NCI-H2227 treated with DMSO at 0.1 percent for 48 hours (cell line): ENCODE measurements at regions not wholly inside any gene's neighbourhood (a gene's known extent, or its start where the extent isn't known, plus 50 kb on each side); places are given as distances from the start of the nearest gene placed in this dataset.
"Not testable (repeated sequence)": the region's sequence is repeated elsewhere in the genome, so short reads cannot be mapped to it uniquely, and the experiment has no call there.

Source experiments
- DNase-seq: peaks from one replicate; lab custom pipeline; 2025; lab: John Stamatoyannopoulos, UW

DNA sequence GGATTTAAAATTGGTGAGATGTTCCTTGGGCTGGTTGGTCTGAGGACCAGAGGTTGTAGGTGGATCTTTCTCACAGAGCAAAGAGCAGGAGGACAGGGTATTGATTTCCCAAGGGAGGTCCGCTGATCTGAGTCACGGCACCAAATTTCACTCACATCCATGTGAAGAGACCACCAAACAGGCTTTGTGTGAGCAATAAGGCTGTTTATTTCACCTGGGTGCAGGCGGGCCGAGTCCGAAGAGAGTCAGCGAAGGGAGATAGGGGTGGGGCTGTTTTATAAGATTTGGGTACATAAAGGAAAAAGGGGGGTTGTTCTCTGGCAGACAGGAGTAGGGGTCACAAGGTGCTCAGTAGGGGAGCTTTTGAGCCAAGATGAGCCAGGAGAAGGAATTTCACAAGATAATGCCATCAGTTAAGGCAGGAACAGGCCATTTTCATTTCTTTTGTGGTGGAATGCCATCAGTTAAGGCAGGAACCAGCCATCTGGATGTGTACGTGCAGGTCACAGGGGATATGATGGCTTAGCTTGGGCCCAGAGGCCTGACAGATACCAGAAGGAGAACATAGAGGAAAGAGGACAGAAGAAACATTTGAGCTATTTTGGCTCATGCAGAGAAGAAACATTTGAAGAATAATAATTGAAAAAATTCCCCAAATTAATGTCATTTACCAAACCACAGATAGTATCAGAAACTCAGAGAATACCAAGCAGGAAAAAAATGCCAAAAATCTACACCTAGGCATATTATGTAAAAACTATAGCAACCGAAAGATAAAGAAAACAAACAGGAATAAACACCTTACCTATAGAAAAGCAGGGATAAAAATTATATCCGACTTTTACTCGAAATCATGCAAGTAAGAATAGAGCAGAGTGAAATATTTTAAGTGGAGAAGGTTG, 585.2 kb upstream of the MDGA2 start:
- DNase-seq = not testable (repeated sequence)

DNA sequence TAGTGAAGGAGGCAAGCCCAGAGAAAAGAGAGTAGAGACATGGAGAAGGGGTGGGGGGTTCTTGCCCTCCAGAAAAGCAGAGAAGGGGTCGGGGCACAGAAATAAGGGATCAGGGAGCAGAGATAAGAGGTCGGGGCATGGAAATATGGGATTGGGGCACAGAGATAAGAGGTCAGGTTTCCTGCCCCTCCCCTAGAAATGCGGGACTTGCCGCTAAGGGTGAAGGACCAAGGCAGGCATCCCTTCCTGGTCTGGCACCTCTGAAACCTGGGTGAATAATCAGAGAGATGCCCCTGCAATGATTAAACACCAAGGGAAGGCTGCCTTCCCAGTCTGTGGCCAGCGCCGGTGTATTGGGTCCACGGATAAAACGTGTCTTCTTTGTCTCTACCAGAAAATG, 584.5 kb upstream of the MDGA2 start:
- not testable (repeated sequence) for DNase-seq

DNA sequence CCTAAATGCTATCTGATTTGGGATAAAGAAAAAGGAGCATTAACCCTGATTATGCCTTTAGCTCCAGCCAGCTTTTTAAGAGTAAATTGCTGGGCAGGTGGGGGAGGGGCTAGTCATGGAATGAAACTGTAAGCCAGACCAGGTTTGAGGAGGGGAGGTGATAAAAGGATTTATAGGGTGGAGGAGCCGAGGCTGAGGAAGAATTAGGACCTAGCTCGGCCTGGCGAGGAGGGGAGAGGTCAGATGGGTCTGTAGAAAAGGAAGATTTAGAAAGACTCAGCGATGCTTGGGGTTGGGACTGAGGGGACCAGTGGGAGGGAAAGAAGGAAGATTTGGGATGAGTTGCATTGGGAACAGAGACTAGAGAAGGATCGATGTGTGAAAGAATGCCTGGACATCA, 583.8 kb upstream of the MDGA2 start:
- not testable (repeated sequence) for DNase-seq

- DNase-seq = not testable (repeated sequence)
Measured at GRCh38 chr14:48258703-48259102, 583.3 kb upstream of the MDGA2 start.

DNA sequence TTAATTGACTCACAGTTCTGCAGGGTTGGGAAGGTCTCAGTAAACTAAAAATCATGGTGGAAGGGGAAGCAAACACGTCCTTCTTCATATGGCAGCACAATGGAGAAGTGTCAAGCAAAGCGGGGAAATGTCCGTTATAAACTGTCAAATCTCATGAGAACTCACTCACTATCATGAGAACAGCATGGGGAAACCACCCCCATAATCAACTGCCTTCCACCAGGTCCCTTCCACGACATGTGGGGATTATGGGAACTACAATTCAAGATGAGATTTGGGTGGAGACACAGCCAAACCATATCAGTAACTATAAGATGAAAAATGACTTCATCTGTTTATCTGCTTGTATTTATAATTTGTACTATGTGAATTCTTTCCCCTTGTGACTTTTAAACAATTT, 577.6 kb upstream of the MDGA2 start:
- DNase-seq = no peak

GRCh38 chr14:48251290-48251689, 575.9 kb upstream of the MDGA2 start:
- DNase-seq = no peak

GRCh38 chr14:48250575-48250974, 575.2 kb upstream of the MDGA2 start:
- no peak for DNase-seq

DNA sequence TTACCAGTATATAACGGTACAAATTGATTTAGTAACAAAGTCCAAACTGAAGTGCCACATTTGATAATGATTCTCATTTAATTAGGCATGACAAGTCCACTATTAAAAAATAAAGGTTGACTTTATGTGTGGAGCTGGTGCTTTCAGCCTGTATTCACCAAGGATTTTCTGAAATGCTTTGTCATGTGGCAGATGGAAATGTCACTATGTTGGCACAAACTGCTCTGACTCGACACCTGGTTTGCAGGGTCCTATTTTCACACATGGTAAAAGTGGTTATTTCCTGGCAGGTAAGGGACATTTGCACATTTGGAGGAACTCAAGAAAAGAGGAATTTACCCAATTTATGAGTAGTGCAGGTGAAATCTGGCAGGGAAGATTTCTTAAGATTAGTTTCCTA, 572.6 kb upstream of the MDGA2 start:
- DNase-seq = no peak

DNA sequence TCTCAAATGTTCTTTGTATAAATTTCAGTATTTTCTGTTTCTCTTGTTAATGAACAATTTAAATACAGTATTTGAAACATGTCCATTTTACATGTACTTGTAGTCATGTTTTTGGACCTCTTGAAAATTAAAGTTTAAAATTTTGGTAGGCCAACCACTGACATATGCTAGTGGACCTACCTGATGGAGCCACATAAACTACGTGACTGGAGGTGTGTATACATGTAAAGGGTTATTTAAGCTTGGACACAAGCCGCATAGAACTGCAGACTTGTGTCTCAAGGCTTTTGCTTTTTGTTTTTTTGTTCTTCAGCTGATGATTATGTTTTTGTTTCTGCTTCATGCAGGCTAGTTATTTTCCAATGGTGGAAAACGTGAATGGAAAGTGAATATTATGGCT, 568.5 kb upstream of the MDGA2 start:
- no peak for DNase-seq

DNA sequence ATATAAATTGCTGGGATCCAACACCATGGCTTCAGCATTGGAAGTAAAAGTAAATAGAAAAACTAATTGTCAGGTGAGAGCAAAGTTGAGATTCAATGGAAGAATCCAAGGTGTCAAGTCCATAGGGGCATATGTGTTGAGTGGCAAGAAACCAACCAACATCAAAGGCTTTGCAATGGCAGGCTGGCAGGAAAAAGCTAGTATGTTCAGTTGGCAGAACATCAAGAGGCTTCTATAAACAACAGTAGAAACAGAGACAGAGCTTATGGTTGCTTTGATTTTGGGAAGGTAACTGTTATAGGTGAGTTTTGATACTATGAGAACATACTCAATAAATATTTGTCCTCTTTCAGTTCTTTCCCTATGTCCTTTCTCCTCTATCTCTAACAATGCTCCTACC, 553.7 kb upstream of the MDGA2 start:
- DNase-seq = no peak

DNA sequence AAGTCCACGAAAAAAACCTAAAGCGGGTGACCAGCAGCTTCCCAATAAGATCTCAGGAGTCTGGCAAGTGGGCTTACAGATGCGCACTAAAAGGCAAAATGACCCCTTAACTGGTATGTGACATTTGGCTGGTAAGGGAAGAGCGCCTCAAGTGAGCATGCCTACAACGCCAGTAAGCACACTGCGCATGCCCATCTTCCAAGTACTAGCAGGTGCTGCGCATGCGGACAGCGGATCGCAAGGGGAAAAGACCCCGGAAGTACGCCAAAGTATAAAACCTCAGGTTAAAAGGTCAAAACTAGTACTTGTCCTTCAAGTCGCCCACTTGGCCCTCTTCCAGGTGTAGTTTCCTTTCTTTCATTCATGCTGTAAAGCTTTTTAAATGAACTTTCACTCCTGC, 518.5 kb upstream of the MDGA2 start:
- DNase-seq = no peak

- DNase-seq = not testable (repeated sequence)
Measured at GRCh38 chr14:48149624-48150023, 474.2 kb upstream of the MDGA2 start.

DNA sequence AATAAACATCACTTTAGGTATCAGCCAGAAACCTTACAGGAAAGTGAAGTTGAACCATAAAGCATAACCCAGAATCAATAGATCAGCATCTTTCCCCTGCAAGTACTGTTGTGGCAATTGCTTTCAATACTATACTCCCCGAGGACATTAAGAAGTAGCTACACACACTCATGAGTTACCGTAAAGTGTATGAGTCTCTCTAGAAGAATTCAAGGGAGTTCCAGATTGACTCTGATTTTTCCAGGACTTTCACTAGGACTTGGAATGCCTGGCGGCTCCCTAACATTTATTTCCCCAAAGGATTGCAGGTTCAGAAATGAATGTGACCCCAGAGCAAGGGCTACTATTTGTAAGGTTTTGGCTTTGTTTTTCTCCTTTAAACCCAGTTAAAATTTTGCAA, 465.4 kb upstream of the MDGA2 start:
- no peak for DNase-seq

GRCh38 chr14:48129472-48129871, 454.1 kb upstream of the MDGA2 start:
- DNase-seq = no peak

GRCh38 chr14:48127674-48128073, 452.3 kb upstream of the MDGA2 start:
- no peak for DNase-seq

GRCh38 chr14:48125654-48126053, 450.2 kb upstream of the MDGA2 start:
- DNase-seq = no peak

DNA sequence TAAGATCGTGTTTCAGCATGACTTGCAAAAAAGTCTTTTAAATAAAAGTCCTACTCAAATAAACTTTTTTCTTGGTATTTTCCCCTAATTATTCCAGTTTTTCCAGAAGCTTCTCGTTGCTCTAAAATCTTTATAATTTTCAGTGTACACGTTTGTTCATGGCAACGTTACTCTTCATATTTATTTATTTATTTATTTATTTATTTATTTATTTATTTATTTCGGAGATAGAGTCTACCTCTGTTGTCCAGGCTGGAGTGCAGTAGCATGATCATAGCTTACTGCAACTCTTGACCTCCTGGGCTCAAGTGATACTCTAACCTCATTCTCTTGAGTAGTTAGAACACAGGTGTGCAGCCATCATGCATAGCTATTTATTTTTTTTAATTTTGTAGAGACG, 438.3 kb upstream of the MDGA2 start:
- no peak for DNase-seq

DNA sequence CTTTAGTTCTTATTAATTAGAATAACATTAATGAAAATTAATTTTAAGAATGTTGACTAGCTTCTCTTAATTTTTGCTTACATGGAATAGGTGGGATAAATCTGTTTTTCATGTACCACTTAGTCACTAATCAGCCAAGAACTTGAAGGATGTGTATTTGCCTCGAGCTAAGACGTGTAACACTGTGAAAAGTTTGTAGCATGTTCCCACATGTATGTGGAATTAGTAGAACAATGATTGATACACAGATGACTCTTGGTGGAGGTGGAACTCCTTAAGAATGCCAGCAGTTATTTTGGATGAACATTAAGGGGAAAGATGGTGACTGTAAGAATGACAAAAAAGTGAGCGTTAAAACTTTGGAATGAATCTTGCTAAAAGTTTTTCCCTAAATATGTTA, 435.7 kb upstream of the MDGA2 start:
- DNase-seq = no peak

- no peak for DNase-seq
Measured at GRCh38 chr14:48107646-48108045, 432.2 kb upstream of the MDGA2 start.

- DNase-seq = no peak
Measured at GRCh38 chr14:48096897-48097296, 421.5 kb upstream of the MDGA2 start.

DNA sequence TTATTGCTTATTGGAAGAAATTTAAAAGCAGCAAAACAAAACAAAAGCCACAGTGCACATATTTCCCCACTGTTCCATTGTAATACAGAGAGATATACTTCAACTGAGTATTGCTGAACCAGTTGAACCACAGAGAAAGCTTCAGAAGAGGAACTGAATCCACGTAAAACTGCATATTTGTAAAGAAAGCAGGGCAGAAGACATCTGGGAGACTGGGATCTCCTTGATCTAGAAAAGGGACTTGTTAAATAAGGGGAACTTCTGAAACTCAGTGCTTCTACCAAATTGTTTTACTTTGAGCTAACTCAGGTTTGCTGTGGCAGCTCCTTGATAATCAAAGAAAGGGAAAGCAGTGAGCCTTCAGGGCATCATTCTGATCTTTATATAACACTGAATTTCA, 411.1 kb upstream of the MDGA2 start:
- no peak for DNase-seq

DNA sequence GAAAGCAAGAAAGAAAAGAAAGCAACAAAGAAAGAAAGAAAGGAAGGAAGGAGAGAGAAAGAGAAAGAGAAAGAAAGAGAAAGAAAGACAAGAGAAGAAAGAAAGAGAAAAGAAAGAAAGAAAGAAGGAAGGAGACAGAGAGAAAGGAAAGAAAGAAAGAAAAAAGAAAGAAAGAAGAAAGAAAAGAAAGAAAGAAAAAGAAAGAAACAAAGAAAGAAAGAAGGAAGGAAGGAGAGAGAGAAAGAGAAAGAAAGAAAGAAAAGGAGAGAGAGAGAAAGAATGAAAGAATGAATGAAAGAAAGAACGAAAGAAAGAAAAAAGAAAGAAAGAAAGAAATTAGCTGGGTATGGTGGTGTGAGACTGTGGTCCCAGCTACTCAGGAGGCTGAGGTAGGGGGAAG, 400.1 kb upstream of the MDGA2 start:
- DNase-seq = no peak

DNA sequence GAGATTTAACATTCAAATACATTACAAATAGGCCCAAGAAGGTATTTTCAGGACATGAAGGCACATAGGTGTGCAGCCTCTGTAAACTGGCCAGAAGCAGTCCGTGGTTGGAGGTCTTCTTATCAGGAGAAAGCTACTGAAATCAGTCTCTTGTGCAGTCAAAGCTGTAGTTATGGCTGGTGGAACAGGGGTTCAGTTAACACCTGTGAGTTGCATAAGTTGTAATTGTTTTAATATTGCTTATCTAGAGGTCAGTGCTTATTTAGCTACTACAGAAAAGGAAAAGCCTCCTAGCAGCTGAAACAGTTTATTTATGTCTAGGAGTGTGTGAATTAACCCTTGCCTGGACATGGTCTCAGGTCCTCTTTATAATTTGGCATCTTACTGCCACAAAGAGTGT, 377.6 kb upstream of the MDGA2 start:
- DNase-seq = no peak

DNA sequence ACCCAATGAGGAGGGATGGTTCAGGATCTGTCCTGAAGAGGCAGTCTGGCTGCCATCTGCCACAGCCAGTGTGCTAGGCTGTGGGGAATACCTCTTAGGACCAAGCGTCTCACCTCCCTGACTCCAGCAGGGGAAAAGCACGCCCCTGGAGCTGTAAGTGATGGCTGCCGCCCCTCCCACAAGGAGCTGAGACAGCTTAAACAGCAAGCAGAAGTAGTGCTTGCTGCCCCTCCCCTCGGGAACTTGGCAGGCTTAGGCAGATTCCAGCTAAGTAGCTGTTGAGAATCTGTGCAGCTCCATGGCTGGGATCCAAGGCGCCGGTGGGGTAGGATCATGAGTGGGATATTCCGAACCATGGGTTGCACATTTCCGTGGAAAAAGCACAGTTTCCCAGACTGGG, 360.4 kb upstream of the MDGA2 start:
- no peak for DNase-seq
